HEK293 (cell line): ENCODE measurements at regions not wholly inside any gene's neighbourhood (a gene's known extent, or its start where the extent isn't known, plus 50 kb on each side); places are given as distances from the start of the nearest gene placed in this dataset.

Experiments
- CTCF ChIA-PET: fragments of 350-600 bp; formaldehyde crosslinking; extraction: SDS; loops from one replicate; lab custom pipeline; 2021; ENCODE audit warnings: antibody characterized with exemption; lab: Yijun Ruan, JAX
- POLR2A ChIA-PET: fragments of 300-600 bp; formaldehyde crosslinking; extraction: SDS; loops from one replicate; lab custom pipeline; 2020; ENCODE audit warnings: antibody characterized with exemption, inconsistent platforms; lab: Yijun Ruan, JAX
- H3K27ac ChIP-seq: fragments of 200-500 bp; sonication (Bioruptor generic); 2 replicates; pipeline ENCODE4 v1.5.1; 2014; ENCODE audit warnings: low read depth, low read length, control low read depth, inconsistent platforms; ENCODE audit errors: extremely low read depth
- H3K36me3 ChIP-seq, 2 experiments: fragments of 200-500 bp in 1 of 2; sonication (Bioruptor generic) in 1 of 2; 1 replicate in 1 of 2; 2 replicates in 1 of 2; pipeline ENCODE4 v1.5.1; 2014 to 2017; ENCODE audit warnings: inconsistent platforms in 2 of 2, low read length in 2 of 2; ENCODE audit not compliant: control insufficient read depth in 2 of 2, insufficient read depth in 1 of 2
- H3K4me1 ChIP-seq: fragments of 200-500 bp; sonication (Bioruptor generic); 2 replicates; pipeline ENCODE4 v1.5.1; 2014; ENCODE audit warnings: mild to moderate bottlenecking, low read length, inconsistent platforms; ENCODE audit not compliant: control insufficient read depth, insufficient read depth
- H3K4me3 ChIP-seq: 2 replicates; pipeline ENCODE4 v1.5.1; 2011; ENCODE audit warnings: low read depth, mild to moderate bottlenecking, control low read depth, low read length, moderate library complexity
- H3K9me3 ChIP-seq: fragments of 200-500 bp; sonication (Bioruptor generic); 2 replicates; pipeline ENCODE4 v1.5.1; 2014; ENCODE audit warnings: low read depth, low read length, inconsistent platforms; ENCODE audit not compliant: control insufficient read depth, insufficient read depth
- AEBP2 ChIP-seq: fragments of 450-650 bp; formaldehyde crosslinking; IDR thresholded peaks from 2 replicates; pipeline ENCODE4 v1.5.1; 2016; ENCODE audit warnings: missing biosample characterization, missing genetic modification characterization, borderline replicate concordance
- HOXD13 ChIP-seq: sonication (generic); formaldehyde crosslinking; IDR thresholded peaks from 2 replicates; pipeline ENCODE4 v1.8.0; 2022; ENCODE audit warnings: missing genetic modification reagents, borderline replicate concordance
- MZF1 ChIP-seq: fragments of 450-650 bp; formaldehyde crosslinking; IDR thresholded peaks from 2 replicates; pipeline ENCODE4 v1.5.1; 2017; ENCODE audit warnings: missing biosample characterization, missing genetic modification characterization, borderline replicate concordance
- PRDM6 ChIP-seq: fragments of 450-650 bp; formaldehyde crosslinking; IDR thresholded peaks from 2 replicates; pipeline ENCODE4 v1.5.1; 2017; ENCODE audit warnings: missing biosample characterization, missing genetic modification characterization
- ZFP41 ChIP-seq: fragments of 450-650 bp; formaldehyde crosslinking; IDR thresholded peaks from 2 replicates; pipeline ENCODE4 v1.5.1; 2016; ENCODE audit warnings: missing biosample characterization, missing genetic modification characterization, borderline replicate concordance
- ZNF214 ChIP-seq: fragments of 450-650 bp; formaldehyde crosslinking; IDR thresholded peaks from 2 replicates; pipeline ENCODE4 v1.5.1; 2017; ENCODE audit warnings: missing biosample characterization, mild to moderate bottlenecking, missing genetic modification characterization, borderline replicate concordance
- ZNF223 ChIP-seq: fragments of 450-650 bp; formaldehyde crosslinking; IDR thresholded peaks from 2 replicates; pipeline ENCODE4 v1.5.1; 2016; ENCODE audit warnings: missing biosample characterization, missing genetic modification characterization
- ZNF24 ChIP-seq: fragments of 450-650 bp; formaldehyde crosslinking; IDR thresholded peaks from 2 replicates; pipeline ENCODE4 v1.5.1; 2016; ENCODE audit warnings: missing biosample characterization, missing genetic modification characterization
- ZNF26 ChIP-seq: fragments of 450-650 bp; formaldehyde crosslinking; IDR thresholded peaks from 2 replicates; pipeline ENCODE4 v1.5.1; 2016; ENCODE audit warnings: missing biosample characterization, missing genetic modification characterization
- ZNF266 ChIP-seq: fragments of 450-650 bp; formaldehyde crosslinking; IDR thresholded peaks from 2 replicates; pipeline ENCODE4 v1.5.1; 2016; ENCODE audit warnings: missing biosample characterization, missing genetic modification characterization, low read depth
- ZNF37A ChIP-seq: fragments of 450-650 bp; IDR thresholded peaks from 2 replicates; pipeline ENCODE4 v1.5.1; 2018; ENCODE audit warnings: missing biosample characterization, missing genetic modification characterization
- ZNF426 ChIP-seq: fragments of 450-650 bp; formaldehyde crosslinking; IDR thresholded peaks from 2 replicates; pipeline ENCODE4 v1.5.1; 2017; ENCODE audit warnings: missing biosample characterization, missing genetic modification characterization, mild to moderate bottlenecking, inconsistent platforms, moderate library complexity
- ZNF514 ChIP-seq: fragments of 450-650 bp; formaldehyde crosslinking; IDR thresholded peaks from 2 replicates; pipeline ENCODE4 v1.5.1; 2016; ENCODE audit warnings: missing biosample characterization, missing genetic modification characterization
- ZNF518A ChIP-seq: fragments of 450-650 bp; formaldehyde crosslinking; conservative IDR thresholded peaks from 2 replicates; pipeline ENCODE4 v1.5.1; 2016; ENCODE audit warnings: low read depth, missing biosample characterization, missing genetic modification characterization
- ZNF837 ChIP-seq: fragments of 450-650 bp; formaldehyde crosslinking; IDR thresholded peaks from 2 replicates; pipeline ENCODE4 v1.5.1; 2016; ENCODE audit warnings: missing biosample characterization, missing genetic modification characterization
- ZSCAN16 ChIP-seq: fragments of 450-650 bp; formaldehyde crosslinking; IDR thresholded peaks from 2 replicates; pipeline ENCODE4 v1.5.1; 2016; ENCODE audit warnings: missing biosample characterization, missing genetic modification characterization

- ChIA-PET CTCF (interaction anchor here (0.7 kb wide), 1 partner anchor 445 kb away, joined by 3 read pairs; no protein-coding TSS in a partner anchor), POLR2A (no interaction called here)
- TF ChIP-seq ZNF24 (tag by site-specific recombination): no peak
- no peak for TF ChIP-seq ZNF214 (tag by site-specific recombination)
- no peak for TF ChIP-seq ZSCAN16 (tag by site-specific recombination)
- TF ChIP-seq ZNF266 (tag by site-specific recombination): no peak
- TF ChIP-seq PRDM6: no peak
Measured at GRCh38 chr10:27599546-27599945, 95.4 kb downstream of the RAB18 start.

GRCh38 chr10:27600930-27601329 is 96.8 kb downstream of the RAB18 start:
- TF ChIP-seq ZNF514 (no peak), ZNF223 (tag by site-specific recombination) (no peak), ZNF426 (no peak)
- no peaks in the 10 kb centered on the region for H3K9me3 ChIP-seq
- ChIA-PET POLR2A (no interaction called here), CTCF (no interaction called here)
- H3K36me3 ChIP-seq: no peaks in the 10 kb centered on the region
- no peaks in the 10 kb centered on the region for H3K4me1 ChIP-seq
- H3K4me3 ChIP-seq: no peak overlapping the region
- no peak overlapping the region for H3K27ac ChIP-seq

More at GRCh38 chr10:27599546-27599945, 95.4 kb downstream of the RAB18 start:
- no peaks in the 10 kb centered on the region for H3K4me1 ChIP-seq
- no peak overlapping the region for H3K4me3 ChIP-seq
- no peak overlapping the region for H3K27ac ChIP-seq
- H3K36me3 ChIP-seq: no peaks in the 10 kb centered on the region
- H3K9me3 ChIP-seq: no peaks in the 10 kb centered on the region

- Histone ChIP-seq H3K4me3 (no peak overlapping the region), H3K27ac (no peak overlapping the region), H3K9me3 (no peaks in the 10 kb centered on the region), H3K4me1 (no peaks in the 10 kb centered on the region), H3K36me3 (no peaks in the 10 kb centered on the region)
- TF ChIP-seq ZFP41 (tag by site-specific recombination) (no peak), ZNF214 (tag by site-specific recombination) (no peak), MZF1 (tag by site-specific recombination) (no peak), ZNF37A (no peak)
- ChIA-PET POLR2A (no interaction called here), CTCF (no interaction called here)
Measured at GRCh38 chr10:27601503-27601902, 97.4 kb downstream of the RAB18 start.

- ChIA-PET CTCF (no interaction called here), POLR2A (no interaction called here)
- no peaks in the 10 kb centered on the region for H3K9me3 ChIP-seq
- no peak overlapping the region for H3K27ac ChIP-seq
- H3K4me3 ChIP-seq: no peak overlapping the region
- TF ChIP-seq HOXD13 (no peak), AEBP2 (tag by site-specific recombination) (no peak), ZNF518A (tag by site-specific recombination) (no peak), ZNF837 (tag by site-specific recombination) (no peak), ZNF26 (tag by site-specific recombination) (no peak)
- TF ChIP-seq, all 188 proteins: peak for 0
- no peaks in the 10 kb centered on the region for H3K36me3 ChIP-seq
- no peaks in the 10 kb centered on the region for H3K4me1 ChIP-seq
Measured at GRCh38 chr10:27601946-27602538, 97.9 kb downstream of the RAB18 start.
